Fibroblast of pulmonary artery (primary cell): ENCODE measurements at regions not wholly inside any gene's neighbourhood (a gene's known extent, or its start where the extent isn't known, plus 50 kb on each side); places are given as distances from the start of the nearest gene placed in this dataset.
"Not testable (repeated sequence)": the region's sequence is repeated elsewhere in the genome, so short reads cannot be mapped to it uniquely, and the experiment has no call there.

ENCODE experiments used
- DNase-seq: peaks from one replicate; pipeline ENCODE4 v3.0.0-alpha.2; 2010; ENCODE audit warnings: low read depth
- H3K4me3 ChIP-seq: replicated peaks from 2 replicates; pipeline ENCODE4 v1.5.1; 2011; ENCODE audit warnings: low read depth, mild to moderate bottlenecking, control low read depth, low read length, moderate library complexity
- TF ChIP-seq, protein P1 (sequence below): IDR thresholded peaks from 2 replicates; pipeline ENCODE4 v1.5.1; 2011; ENCODE audit warnings: mild to moderate bottlenecking, control low read depth, low read length, inconsistent platforms; ENCODE audit errors: missing control alignments

DNA sequence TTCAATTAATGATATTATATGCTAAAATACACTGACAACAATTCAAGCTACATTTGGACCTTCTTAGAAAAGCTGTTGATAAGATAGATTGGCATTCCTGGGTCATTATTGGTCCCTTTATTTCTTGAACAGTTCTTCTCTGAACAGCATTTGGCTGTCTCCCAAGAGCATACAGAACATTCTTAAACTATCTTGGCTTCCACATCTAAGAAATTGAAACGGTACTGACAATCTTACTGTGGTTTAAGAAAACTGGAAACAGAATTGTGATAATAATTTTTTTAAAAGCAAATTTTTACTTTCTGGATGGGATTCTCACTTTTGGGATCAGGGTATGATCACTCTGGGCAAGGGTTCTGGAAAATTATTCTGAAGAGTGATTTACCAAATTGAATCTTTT is 161.7 kb upstream of the ZNF385D start:
- TF ChIP-seq, protein P1, sequence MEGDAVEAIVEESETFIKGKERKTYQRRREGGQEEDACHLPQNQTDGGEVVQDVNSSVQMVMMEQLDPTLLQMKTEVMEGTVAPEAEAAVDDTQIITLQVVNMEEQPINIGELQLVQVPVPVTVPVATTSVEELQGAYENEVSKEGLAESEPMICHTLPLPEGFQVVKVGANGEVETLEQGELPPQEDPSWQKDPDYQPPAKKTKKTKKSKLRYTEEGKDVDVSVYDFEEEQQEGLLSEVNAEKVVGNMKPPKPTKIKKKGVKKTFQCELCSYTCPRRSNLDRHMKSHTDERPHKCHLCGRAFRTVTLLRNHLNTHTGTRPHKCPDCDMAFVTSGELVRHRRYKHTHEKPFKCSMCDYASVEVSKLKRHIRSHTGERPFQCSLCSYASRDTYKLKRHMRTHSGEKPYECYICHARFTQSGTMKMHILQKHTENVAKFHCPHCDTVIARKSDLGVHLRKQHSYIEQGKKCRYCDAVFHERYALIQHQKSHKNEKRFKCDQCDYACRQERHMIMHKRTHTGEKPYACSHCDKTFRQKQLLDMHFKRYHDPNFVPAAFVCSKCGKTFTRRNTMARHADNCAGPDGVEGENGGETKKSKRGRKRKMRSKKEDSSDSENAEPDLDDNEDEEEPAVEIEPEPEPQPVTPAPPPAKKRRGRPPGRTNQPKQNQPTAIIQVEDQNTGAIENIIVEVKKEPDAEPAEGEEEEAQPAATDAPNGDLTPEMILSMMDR = no peak
- no peak overlapping the region for H3K4me3 ChIP-seq
- peak; percentile 72 for DNase-seq

DNA sequence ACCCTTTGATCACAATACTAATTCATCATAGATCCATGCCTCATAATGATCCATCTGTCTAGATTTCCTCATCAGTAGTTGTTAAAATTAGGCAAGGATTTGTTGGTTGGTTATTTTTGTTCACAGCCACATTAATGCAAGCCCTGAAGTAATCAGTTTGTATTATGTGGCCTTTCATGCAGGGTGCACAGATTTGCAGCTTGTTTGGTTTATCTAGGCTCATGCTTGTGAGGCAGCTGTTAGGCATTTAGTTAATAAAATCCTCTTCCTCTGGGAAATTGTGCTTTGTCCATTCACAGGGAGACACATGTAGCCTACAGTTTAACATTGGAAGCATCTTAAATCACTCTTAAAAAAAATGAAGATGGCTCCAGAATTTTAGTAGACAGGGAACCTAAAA is 162.8 kb upstream of the ZNF385D start:
- TF ChIP-seq, protein P1 = no peak
- DNase-seq = peak; percentile 23
- no peak overlapping the region for H3K4me3 ChIP-seq

DNA sequence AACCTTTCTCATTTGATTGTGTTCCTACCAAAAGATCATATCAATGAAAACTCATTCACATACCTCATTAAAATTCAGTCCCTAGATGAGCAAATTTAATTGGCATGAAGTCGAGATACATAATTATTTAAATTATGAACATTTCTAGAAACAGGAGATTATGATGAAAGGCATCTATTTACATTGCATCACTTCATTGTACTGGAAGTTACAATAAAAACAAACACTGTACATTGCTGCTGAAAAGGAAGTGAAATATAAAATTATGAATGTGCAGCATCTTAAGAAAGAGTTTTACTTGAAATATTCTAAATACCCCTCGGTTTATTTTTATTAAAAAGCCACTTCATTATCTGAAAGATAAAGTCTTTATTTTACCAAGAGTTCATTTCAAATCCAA is 163.4 kb upstream of the ZNF385D start:
- H3K4me3 ChIP-seq = no peak overlapping the region
- TF ChIP-seq, protein P1 = no peak
- peak; percentile 22 for DNase-seq

DNA sequence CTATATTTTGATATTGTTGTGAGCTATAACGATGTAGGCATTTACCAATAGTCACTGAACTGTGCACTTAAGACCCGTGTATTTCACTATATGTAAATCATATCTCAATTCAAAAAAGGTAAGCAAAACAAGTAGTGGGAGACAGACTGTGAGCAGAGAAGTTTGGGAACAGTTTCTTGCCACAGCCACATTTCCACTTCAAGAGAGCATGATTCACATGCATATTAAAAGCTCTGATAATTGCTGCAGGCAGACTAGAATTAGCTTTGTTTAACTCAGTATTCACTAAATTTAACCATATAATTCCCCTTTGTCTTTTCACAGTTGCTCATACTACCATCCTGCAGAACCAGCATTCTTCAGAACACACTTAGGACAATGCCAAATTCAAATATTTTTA is 168.4 kb upstream of the ZNF385D start:
- DNase-seq = no peak
- TF ChIP-seq, protein P1 = no peak
- H3K4me3 ChIP-seq = no peak overlapping the region

DNA sequence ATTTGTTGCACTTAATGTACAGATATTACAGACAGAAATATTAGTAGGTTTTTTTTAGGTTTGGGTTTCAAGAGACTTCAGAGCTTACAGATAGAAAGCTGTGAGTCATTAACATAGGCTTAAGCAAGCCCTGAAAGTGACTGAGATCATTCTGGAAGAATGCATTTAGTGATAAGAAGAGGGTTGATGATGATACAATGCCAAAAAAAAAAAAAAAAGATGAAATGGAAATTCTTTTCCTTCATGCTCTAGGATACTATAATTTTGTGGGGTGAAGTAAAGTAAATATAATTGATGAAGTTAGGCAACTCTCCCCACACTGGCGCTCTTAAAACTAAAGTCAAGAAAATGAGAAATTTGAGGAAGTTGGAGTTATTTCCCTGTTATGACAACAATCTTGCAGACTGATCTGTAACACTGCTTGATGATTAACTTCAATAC is 169.4 kb upstream of the ZNF385D start:
- TF ChIP-seq, protein P1 = no peak
- DNase-seq = peak; percentile 81
- H3K4me3 ChIP-seq = no peak overlapping the region

DNA sequence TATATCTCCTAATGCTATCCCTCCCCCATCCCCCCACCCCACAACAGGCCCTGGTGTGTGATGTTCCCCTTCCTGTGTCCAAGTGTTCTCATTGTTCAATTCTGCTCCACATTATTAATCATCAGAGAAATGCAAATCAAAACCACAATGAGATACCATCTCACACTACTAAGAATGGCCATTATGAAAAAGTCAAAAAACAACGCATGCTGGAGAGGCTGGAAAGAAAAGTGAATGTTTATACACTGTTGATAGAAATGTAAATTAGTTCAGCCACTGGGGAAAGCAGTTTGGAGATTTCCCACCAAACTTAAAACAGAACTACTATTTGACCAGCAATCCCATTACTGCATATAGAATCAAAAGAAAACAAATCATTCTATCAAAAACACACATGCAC is 172.1 kb upstream of the ZNF385D start:
- DNase-seq, H3K4me3 ChIP-seq: not testable (repeated sequence)

DNA sequence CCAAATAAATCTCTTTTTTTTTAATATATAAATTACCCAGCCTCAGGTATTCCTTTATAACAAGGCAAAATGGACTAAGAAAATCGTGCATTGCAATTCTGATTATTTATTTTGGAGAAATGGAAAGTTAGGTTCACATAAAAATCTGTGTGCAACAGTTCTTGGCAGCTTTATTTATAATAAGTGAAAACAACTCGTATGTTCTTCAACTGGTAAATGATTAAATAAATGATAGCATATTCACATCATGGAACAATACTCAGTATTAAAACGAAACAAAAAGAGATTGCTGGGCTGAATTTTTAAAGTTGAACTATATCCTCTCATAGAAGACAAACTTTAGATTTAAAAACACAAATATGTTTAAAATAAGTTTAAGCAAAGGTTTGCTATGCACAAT is 176.3 kb upstream of the ZNF385D start:
- H3K4me3 ChIP-seq = no peak overlapping the region
- no peak for DNase-seq
- TF ChIP-seq, protein P1 = no peak
